GM12878 (cell line): ENCODE measurements at regions not wholly inside any gene's neighbourhood (a gene's known extent, or its start where the extent isn't known, plus 50 kb on each side); places are given as distances from the start of the nearest gene placed in this dataset.

Experiments
- BCL11A ChIP-seq: IDR thresholded peaks from 2 replicates; pipeline ENCODE4 v1.6.1; 2011; ENCODE audit warnings: low read depth, low read length
- CHD1 ChIP-seq: IDR thresholded peaks from 2 replicates; pipeline ENCODE4 v1.6.1; 2012; ENCODE audit warnings: low read depth, low read length, improper control_type of control experiment
- CREM ChIP-seq: IDR thresholded peaks from 2 replicates; pipeline ENCODE4 v1.6.1; 2014; ENCODE audit warnings: antibody characterized with exemption, low read depth
- CTCF ChIP-seq, 3 experiments: IDR thresholded peaks in 2 of 3; conservative IDR thresholded peaks in 1 of 3; 2 replicates each; pipeline ENCODE4 v1.5.1; 2011; ENCODE audit warnings: low read depth in 3 of 3, low read length in 3 of 3, mild to moderate bottlenecking in 3 of 3, control low read depth in 2 of 3, moderate library complexity in 2 of 3, inconsistent platforms in 1 of 3, mixed read lengths in 1 of 3; ENCODE audit not compliant: control insufficient read depth in 2 of 3, insufficient read depth in 1 of 3; ENCODE audit errors: extremely low read depth in 1 of 3
- MXI1 ChIP-seq: fragments of 150-350 bp; IDR thresholded peaks from 2 replicates; pipeline ENCODE4 v1.6.1; 2011; ENCODE audit warnings: low read depth, mild to moderate bottlenecking, inconsistent platforms, low read length, improper control_type of control experiment
- NFYB ChIP-seq: IDR thresholded peaks from 2 replicates; pipeline ENCODE4 v1.6.1; 2011; ENCODE audit warnings: low read depth, mild to moderate bottlenecking, low read length, improper control_type of control experiment, moderate library complexity; ENCODE audit not compliant: insufficient read depth
- POLR2A ChIP-seq: IDR thresholded peaks from 2 replicates; pipeline ENCODE4 v1.6.1; 2011; ENCODE audit warnings: low read depth, mild to moderate bottlenecking, low read length
- POLR2AphosphoS5 ChIP-seq: IDR thresholded peaks from 2 replicates; pipeline ENCODE4 v1.6.1; 2011; ENCODE audit warnings: mild to moderate bottlenecking, low read length, inconsistent platforms
- SREBF2 ChIP-seq: IDR thresholded peaks from 2 replicates; pipeline ENCODE4 v1.6.1; 2012; ENCODE audit warnings: mild to moderate bottlenecking, low read length
- SUZ12 ChIP-seq: fragments of 200-600 bp; sonication (generic); IDR thresholded peaks from one replicate; pipeline ENCODE4 v1.6.1; 2018; ENCODE audit warnings: antibody characterized with exemption, mild to moderate bottlenecking; ENCODE audit not compliant: unreplicated experiment
- TCF7 ChIP-seq: IDR thresholded peaks from 2 replicates; pipeline ENCODE4 v1.6.1; 2014; ENCODE audit warnings: antibody characterized with exemption, borderline replicate concordance
- TF ChIP-seq, protein P1 (sequence below): IDR thresholded peaks from 2 replicates; pipeline ENCODE4 v1.6.1; 2012; ENCODE audit warnings: low read depth, low read length, improper control_type of control experiment

GRCh38 chr3:45319231-45319995, 69.0 kb upstream of the LARS2 start:
- TF ChIP-seq CTCF (IDR thresholded peaks at IDR 0.05 in 2 of 3, conservative IDR thresholded peaks at IDR 0.05 in 1 of 3; ENCODE audit: control insufficient read depth in 2 of 3, extremely low read depth in 1 of 3, insufficient read depth in 1 of 3, low read depth in 3 of 3, low read length in 3 of 3) (no peak), SUZ12 (no peak), POLR2A (no peak), POLR2AphosphoS5 (no peak), TCF7 (no peak), MXI1 (no peak), CHD1 (no peak), CREM (no peak), BCL11A (no peak), SREBF2 (no peak), NFYB (no peak)
- TF ChIP-seq, protein P1, sequence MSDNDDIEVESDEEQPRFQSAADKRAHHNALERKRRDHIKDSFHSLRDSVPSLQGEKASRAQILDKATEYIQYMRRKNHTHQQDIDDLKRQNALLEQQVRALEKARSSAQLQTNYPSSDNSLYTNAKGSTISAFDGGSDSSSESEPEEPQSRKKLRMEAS: no peak
